MM.1S (cell line): ENCODE measurements at regions not wholly inside any gene's neighbourhood (a gene's known extent, or its start where the extent isn't known, plus 50 kb on each side); places are given as distances from the start of the nearest gene placed in this dataset.

Experiments
- DNase-seq: peaks from one replicate; pipeline ENCODE4 v3.0.0-alpha.2; 2015
- H2AFZ ChIP-seq: fragments of 300-600 bp; sonication (generic); 2 replicates; pipeline ENCODE4 v1.6.0; 2016; ENCODE audit warnings: antibody characterized with exemption, low read length
- H3F3A ChIP-seq: fragments of 300-600 bp; sonication (generic); 2 replicates; pipeline ENCODE4 v1.6.1; 2016; ENCODE audit warnings: mild to moderate bottlenecking, antibody characterized with exemption, low read length, moderate library complexity, mixed read lengths; ENCODE audit not compliant: insufficient read depth
- H3K27ac ChIP-seq: fragments of 300-600 bp; sonication (generic); 2 replicates; pipeline ENCODE4 v1.5.1; 2016; ENCODE audit warnings: mild to moderate bottlenecking, low read length
- H3K27me3 ChIP-seq: fragments of 300-600 bp; sonication (generic); replicated peaks from 2 replicates; pipeline ENCODE4 v1.6.0; 2016; ENCODE audit warnings: low read length; ENCODE audit not compliant: insufficient read depth
- H3K36me3 ChIP-seq: fragments of 300-600 bp; sonication (generic); replicated peaks from 2 replicates; pipeline ENCODE4 v1.6.1; 2016; ENCODE audit warnings: mild to moderate bottlenecking, low read length, mixed read lengths; ENCODE audit not compliant: insufficient read depth
- H3K4me1 ChIP-seq: fragments of 300-600 bp; sonication (generic); 2 replicates; pipeline ENCODE4 v1.6.1; 2016; ENCODE audit warnings: low read length, mixed read lengths
- H3K4me2 ChIP-seq: fragments of 300-600 bp; sonication (generic); 2 replicates; pipeline ENCODE4 v1.6.0; 2016; ENCODE audit warnings: low read depth, low read length
- H3K4me3 ChIP-seq: fragments of 300-600 bp; sonication (generic); 2 replicates; pipeline ENCODE4 v1.5.1; 2016; ENCODE audit warnings: low read length, mixed read lengths
- H3K79me2 ChIP-seq: fragments of 300-600 bp; sonication (generic); 2 replicates; pipeline ENCODE4 v1.6.1; 2016; ENCODE audit warnings: mixed run types, low read length, mixed read lengths
- H3K9ac ChIP-seq: fragments of 300-600 bp; sonication (generic); 2 replicates; pipeline ENCODE4 v1.6.1; 2016; ENCODE audit warnings: low read length, mixed read lengths
- H3K9me2 ChIP-seq: fragments of 300-600 bp; sonication (generic); replicated peaks from 2 replicates; pipeline ENCODE4 v1.6.1; 2016; ENCODE audit warnings: mild to moderate bottlenecking, low read length, mixed read lengths; ENCODE audit not compliant: insufficient read depth
- H3K9me3 ChIP-seq: fragments of 300-600 bp; sonication (generic); replicated peaks from 2 replicates; pipeline ENCODE4 v1.6.1; 2016; ENCODE audit warnings: mild to moderate bottlenecking, low read length, mixed read lengths; ENCODE audit not compliant: insufficient read depth
- H4K20me1 ChIP-seq: fragments of 300-600 bp; sonication (generic); 2 replicates; pipeline ENCODE4 v1.6.1; 2016; ENCODE audit warnings: mild to moderate bottlenecking, low read length, moderate library complexity, mixed read lengths; ENCODE audit not compliant: insufficient read depth
- CTCF ChIP-seq: fragments of 300-600 bp; sonication (generic); IDR thresholded peaks from 2 replicates; pipeline ENCODE4 v1.5.1; 2016; ENCODE audit warnings: antibody characterized with exemption, low read length, mixed read lengths
- EZH2 ChIP-seq: fragments of 300-600 bp; sonication (generic); optimal IDR thresholded peaks from 2 replicates; pipeline ENCODE3; 2017; ENCODE audit warnings: low read depth, mild to moderate bottlenecking, antibody characterized with exemption, low read length, mixed read lengths
- EZH2phosphoT487 ChIP-seq: fragments of 300-600 bp; sonication (generic); IDR thresholded peaks from 2 replicates; pipeline ENCODE4 v1.6.1; 2018; ENCODE audit warnings: antibody characterized with exemption, low read length

DNA sequence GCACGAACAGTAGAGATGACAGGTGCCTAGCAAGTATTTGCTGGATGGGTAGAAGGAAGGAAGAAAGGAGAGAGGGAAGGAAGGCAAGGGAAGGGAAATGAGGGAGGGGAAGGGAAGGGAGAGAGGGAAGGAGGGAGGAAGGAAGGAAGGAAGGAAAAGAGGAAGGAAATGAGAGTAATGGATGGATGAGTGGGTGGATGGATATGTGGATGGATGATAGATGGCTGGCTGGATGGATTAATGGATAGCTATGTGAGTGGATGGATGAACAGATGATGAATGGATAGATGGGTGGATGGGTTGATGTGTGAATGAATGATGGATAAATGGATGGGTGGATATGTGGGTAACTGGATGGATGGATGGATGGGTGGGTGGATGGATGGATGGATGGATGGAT lies 125.9 kb upstream of the FGF3 start:
- H3K9me3 ChIP-seq: no peaks in the 10 kb centered on the region
- no peak for DNase-seq
- H3K9me2 ChIP-seq: no peaks in the 10 kb centered on the region
- H4K20me1 ChIP-seq: no peaks in the 10 kb centered on the region
- no peaks in the 10 kb centered on the region for H3K79me2 ChIP-seq
- H3K36me3 ChIP-seq: no peaks in the 10 kb centered on the region
- no peak for TF ChIP-seq EZH2phosphoT487
- TF ChIP-seq EZH2: no peak
- TF ChIP-seq CTCF: no peak
- peaks cover 90% of the 10 kb centered on the region for H3K27me3 ChIP-seq
- no peak overlapping the region for H3K27ac ChIP-seq
- no peaks in the 10 kb centered on the region for H3F3A ChIP-seq
- H2AFZ ChIP-seq: no peak overlapping the region
- H3K4me3 ChIP-seq: no peak overlapping the region
- H3K4me2 ChIP-seq: no peak overlapping the region
- no peak overlapping the region for H3K9ac ChIP-seq
- no peaks in the 10 kb centered on the region for H3K4me1 ChIP-seq

- Histone ChIP-seq H3K27me3 (peaks cover 87% of the 10 kb centered on the region), H4K20me1 (no peaks in the 10 kb centered on the region), H3K4me2 (no peak overlapping the region), H3K4me1 (no peaks in the 10 kb centered on the region), H3F3A (no peaks in the 10 kb centered on the region), H2AFZ (no peak overlapping the region), H3K36me3 (no peaks in the 10 kb centered on the region), H3K9ac (no peak overlapping the region), H3K4me3 (no peak overlapping the region), H3K79me2 (no peaks in the 10 kb centered on the region), H3K9me2 (no peaks in the 10 kb centered on the region), H3K9me3 (no peaks in the 10 kb centered on the region), H3K27ac (no peak overlapping the region)
- DNase-seq: no peak
- TF ChIP-seq EZH2phosphoT487: no peak
- TF ChIP-seq CTCF: no peak
- no peak for TF ChIP-seq EZH2
These were observed 128.0 kb upstream of the FGF3 start for GRCh38 chr11:69947059-69947792.

DNA sequence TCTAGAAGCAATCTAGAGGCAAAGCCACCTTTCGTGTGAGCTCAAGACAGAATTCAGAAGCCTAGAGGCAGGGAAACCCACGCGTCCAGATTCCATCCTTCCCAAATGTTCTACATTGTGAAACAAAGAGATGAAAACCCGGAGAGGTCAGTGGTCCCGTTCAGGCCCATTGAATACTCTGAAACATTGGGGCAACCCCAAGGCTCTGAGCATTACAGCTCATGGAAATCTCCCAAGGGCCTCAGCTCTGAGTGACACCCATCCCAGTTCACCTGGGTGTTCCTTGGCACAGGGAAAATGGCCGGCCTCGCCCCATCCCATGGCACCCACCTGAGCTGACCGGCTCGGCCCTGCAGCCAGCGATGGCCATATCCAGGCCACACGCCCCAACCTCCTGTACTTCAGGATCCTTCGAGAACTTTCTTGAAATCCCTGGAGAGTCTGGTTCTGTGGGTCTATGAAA lies 128.6 kb upstream of the FGF3 start:
- no peaks in the 10 kb centered on the region for H3K4me1 ChIP-seq
- TF ChIP-seq EZH2phosphoT487: no peak
- no peak for TF ChIP-seq EZH2
- no peak for TF ChIP-seq CTCF
- no peaks in the 10 kb centered on the region for H4K20me1 ChIP-seq
- DNase-seq: no peak
- H2AFZ ChIP-seq: no peak overlapping the region
- no peaks in the 10 kb centered on the region for H3K79me2 ChIP-seq
- no peaks in the 10 kb centered on the region for H3K36me3 ChIP-seq
- peaks cover 85% of the 10 kb centered on the region for H3K27me3 ChIP-seq
- no peaks in the 10 kb centered on the region for H3K9me3 ChIP-seq
- H3K9ac ChIP-seq: no peak overlapping the region
- no peak overlapping the region for H3K4me3 ChIP-seq
- no peaks in the 10 kb centered on the region for H3F3A ChIP-seq
- no peak overlapping the region for H3K4me2 ChIP-seq
- H3K27ac ChIP-seq: no peak overlapping the region
- H3K9me2 ChIP-seq: no peaks in the 10 kb centered on the region
